Cardiac fibroblast (primary cell): ENCODE measurements at regions not wholly inside any gene's neighbourhood (a gene's known extent, or its start where the extent isn't known, plus 50 kb on each side); places are given as distances from the start of the nearest gene placed in this dataset.

Experiments
- DNase-seq, 2 donors: peaks; one replicate each; pipeline versions ENCODE4 v3.0.0 to v3.0.0-alpha.2; 2010; ENCODE audit warnings: low read depth in 2 of 2
- H3K4me3 ChIP-seq, 2 donors: replicated peaks in 1 of 2; 1 replicate in 1 of 2; 2 replicates in 1 of 2; pipeline ENCODE4 v1.5.1; 2011; ENCODE audit warnings: low read depth in 2 of 2, low read length in 2 of 2, mild to moderate bottlenecking in 2 of 2, moderate library complexity in 1 of 2
- TF ChIP-seq, protein P1 (sequence below): IDR thresholded peaks from one replicate; pipeline ENCODE4 v1.5.1; 2011; ENCODE audit warnings: low read depth, mild to moderate bottlenecking, low read length, inconsistent platforms

DNA sequence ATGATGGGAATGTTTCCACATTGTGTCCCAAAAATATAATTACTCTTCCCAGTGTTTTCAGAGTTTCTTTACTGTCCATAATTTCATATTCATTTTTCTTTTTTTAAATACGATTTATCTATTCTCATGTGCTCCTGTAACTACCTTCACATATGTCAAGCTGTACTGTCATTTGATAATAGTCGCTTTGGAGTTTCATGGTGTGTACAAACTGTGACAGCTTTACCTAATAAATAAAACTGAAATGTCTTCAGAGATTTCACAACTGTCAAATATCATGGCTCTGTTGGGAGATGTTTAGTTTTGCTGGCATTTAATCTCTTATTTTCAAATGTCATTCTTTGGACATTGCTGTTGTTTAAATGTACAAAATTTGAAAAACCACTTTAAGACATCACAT, 450.2 kb downstream of the TLL1 start:
- TF ChIP-seq, protein P1, sequence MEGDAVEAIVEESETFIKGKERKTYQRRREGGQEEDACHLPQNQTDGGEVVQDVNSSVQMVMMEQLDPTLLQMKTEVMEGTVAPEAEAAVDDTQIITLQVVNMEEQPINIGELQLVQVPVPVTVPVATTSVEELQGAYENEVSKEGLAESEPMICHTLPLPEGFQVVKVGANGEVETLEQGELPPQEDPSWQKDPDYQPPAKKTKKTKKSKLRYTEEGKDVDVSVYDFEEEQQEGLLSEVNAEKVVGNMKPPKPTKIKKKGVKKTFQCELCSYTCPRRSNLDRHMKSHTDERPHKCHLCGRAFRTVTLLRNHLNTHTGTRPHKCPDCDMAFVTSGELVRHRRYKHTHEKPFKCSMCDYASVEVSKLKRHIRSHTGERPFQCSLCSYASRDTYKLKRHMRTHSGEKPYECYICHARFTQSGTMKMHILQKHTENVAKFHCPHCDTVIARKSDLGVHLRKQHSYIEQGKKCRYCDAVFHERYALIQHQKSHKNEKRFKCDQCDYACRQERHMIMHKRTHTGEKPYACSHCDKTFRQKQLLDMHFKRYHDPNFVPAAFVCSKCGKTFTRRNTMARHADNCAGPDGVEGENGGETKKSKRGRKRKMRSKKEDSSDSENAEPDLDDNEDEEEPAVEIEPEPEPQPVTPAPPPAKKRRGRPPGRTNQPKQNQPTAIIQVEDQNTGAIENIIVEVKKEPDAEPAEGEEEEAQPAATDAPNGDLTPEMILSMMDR = no peak
- no peak for DNase-seq
- no peak overlapping the region for H3K4me3 ChIP-seq

DNA sequence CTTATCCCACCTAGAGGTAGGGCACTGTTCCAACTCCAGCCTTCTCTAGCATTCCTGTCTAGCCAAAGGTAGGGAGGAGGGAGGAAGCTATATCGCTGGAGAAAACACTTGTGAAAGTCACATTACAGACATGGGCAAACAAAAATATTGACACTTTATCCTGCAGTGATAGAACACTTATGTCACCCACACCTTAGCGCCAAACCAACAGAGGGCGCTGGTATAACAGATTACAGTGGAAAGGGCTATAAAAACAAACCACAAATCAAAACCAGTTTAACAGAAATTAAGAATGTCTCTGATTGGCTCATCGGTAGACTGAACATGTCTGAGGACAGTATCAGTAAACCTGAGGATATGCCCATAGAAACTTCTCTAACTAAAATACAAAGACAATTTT, 451.3 kb downstream of the TLL1 start:
- DNase-seq = peak; percentile 19 to 70
- no peak overlapping the region for H3K4me3 ChIP-seq
- TF ChIP-seq, protein P1 = peak; percentile 60

DNA sequence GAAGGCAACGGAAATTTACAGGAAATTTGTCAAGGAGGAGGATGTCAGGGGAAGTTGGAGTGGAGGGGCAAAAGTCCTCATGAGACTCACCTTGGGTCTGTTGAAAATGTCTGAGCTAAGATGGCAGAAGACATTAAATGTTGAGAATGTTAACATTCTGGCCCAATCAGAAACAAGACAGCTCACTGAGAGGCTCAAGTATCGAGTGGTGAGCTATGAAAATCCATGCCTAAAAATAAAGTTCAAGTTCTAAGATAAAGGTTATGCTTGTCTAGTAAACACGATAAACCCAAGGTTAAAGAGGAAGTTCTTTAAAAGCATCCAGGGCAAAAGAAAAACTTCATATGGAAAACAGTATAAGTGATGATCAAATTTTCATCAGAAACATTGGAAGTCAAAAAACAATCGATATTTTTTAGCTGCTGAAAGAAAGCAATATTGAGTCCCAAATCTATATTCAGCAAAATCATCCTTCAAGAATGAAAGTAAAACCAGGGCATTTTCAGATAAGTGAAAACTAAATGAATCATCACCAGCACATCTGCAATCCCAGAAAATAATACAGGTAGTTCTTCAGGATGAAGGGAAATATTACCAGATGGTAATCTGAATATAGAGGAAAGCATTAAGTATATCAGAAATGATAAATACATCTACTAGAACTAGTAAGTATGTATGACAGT, 462.4 kb downstream of the TLL1 start:
- TF ChIP-seq, protein P1 = no peak
- no peak for DNase-seq
- H3K4me3 ChIP-seq = no peak overlapping the region

DNA sequence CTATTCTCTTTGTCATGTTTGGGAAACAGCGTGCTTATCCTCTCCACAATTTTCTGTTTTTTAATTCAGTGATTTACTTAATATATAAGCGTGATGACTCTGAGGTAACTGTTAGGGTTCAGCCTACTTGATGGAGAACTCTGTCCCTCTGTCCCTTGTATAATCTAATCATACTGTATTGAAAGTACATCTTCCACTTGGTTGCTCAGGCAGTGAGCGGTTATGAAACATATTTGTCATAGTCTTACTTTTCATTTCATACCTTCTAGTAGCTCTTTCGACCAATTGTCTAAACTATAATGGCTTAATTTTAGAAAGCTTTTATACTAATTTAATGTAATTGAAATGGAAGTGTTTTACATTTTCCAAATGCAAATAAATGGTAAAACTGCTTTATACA, 469.0 kb downstream of the TLL1 start:
- TF ChIP-seq, protein P1 = no peak
- no peak for DNase-seq
- no peak overlapping the region for H3K4me3 ChIP-seq

GRCh38 chr4:166363198-166363597, 490.2 kb downstream of the TLL1 start:
- no peak overlapping the region for H3K4me3 ChIP-seq
- no peak for DNase-seq
- TF ChIP-seq, protein P1 = no peak

DNA sequence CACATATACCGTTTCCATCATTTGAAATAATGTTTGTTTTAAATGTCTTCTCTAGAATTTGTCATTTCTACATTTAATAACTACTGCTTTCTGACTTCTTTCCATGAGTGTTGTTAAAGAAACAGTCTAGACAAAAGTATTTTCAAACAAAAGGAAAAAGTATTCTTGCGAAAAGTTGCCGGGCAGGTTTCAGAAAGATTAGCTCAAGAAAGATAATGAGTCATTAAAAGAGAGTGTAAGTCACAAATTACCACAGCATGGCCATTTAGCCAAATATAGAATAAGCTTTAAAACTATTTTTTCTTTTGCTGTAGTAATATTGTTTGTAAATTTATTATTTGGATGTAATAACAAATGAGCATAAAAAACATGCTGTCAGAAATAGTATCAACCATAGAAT, 493.0 kb downstream of the TLL1 start:
- DNase-seq = no peak
- H3K4me3 ChIP-seq = no peak overlapping the region
- TF ChIP-seq, protein P1 = no peak

DNA sequence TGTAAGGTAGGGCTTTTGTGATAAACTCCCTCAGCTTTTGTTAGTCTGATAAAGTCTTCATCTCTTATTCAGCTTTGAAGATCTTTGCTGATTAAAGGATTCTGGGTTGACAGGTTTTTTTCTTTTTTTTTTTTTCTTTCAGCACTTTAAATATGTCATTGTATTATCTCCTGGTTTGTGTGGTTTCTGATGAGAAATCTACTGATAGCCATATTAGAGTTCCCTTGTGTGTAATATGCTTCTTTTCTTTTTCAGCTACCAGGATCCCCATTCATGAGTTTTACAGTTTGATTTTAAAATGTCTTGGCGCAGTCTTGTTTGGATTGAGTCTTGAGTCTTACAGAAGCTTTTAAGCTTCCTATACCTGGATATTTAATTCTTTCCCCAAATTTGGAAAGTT, 504.5 kb downstream of the TLL1 start:
- H3K4me3 ChIP-seq = no peak overlapping the region
- TF ChIP-seq, protein P1 = no peak

More for the DNA sequence above, 504.5 kb downstream of the TLL1 start:
- no peak for DNase-seq
